GM12875 (cell line): ENCODE measurements at regions not wholly inside any gene's neighbourhood (a gene's known extent, or its start where the extent isn't known, plus 50 kb on each side); places are given as distances from the start of the nearest gene placed in this dataset.

ENCODE experiments used
- H3K4me3 ChIP-seq: one replicate; pipeline ENCODE4 v1.5.1; 2011; ENCODE audit warnings: low read depth, low read length, control low read depth
- CTCF ChIP-seq: IDR thresholded peaks from 2 replicates; pipeline ENCODE4 v1.5.1; 2011; ENCODE audit warnings: low read depth, mild to moderate bottlenecking, control low read depth, inconsistent platforms, low read length, moderate library complexity, borderline replicate concordance; ENCODE audit not compliant: insufficient read depth

GRCh38 chr1:181334724-181335123 is 148.6 kb upstream of the CACNA1E start:
- H3K4me3 ChIP-seq: no peak overlapping the region
- no peak for TF ChIP-seq CTCF

- no peak overlapping the region for H3K4me3 ChIP-seq
- no peak for TF ChIP-seq CTCF
Measured at GRCh38 chr1:181335631-181336030, 147.7 kb upstream of the CACNA1E start.

DNA sequence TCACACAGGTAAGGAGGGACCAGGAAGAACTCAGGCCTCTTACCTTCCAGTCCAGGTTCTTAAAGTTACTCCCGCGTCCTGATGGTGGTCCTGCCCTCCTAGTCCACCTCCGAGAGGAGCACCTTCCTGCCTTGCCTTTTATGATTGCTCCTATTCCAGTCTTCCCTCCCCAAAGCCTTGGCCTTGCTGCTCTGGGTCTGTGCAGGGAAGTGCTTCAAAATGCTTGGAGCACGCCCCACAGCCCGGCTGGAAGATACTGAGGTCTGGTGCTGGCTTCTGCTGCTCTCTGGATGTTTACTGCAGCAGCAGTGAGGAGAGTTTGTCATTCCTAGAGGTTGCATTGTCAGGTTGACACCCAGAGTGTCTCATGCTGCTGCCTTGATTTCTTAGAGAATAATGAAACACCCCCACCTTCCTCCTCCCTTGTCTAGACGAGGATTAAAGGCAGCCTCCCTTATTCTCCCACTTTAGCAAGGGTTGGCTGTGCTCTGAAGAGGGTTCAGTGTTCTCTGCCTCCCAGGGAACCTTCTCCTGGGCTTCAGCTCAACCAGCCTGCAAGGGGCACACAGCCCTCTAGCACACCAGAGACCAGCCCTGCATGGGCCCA is 142.2 kb upstream of the CACNA1E start:
- TF ChIP-seq CTCF: no peak
- H3K4me3 ChIP-seq: no peak overlapping the region

DNA sequence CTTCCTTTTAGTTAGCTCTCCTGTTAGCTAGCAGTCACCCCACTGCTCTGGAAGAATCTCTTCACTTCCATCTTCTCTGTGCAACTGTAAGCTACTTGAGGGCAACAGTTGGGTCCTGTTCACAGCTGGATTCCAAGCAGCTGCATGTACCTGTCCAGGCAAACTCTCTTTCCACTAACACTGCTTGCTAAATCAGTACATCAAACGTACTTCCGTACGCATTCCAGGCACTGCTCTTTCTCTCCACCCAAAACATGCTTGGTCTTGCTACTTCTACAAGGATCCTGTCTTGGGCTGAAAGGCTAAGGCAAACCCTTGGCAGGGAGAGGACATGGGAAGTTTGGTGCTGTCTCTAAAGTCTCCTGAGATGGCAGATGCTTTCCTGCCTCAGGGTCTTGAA is 139.2 kb upstream of the CACNA1E start:
- H3K4me3 ChIP-seq: no peak overlapping the region
- no peak for TF ChIP-seq CTCF

GRCh38 chr1:181345146-181345545 is 138.2 kb upstream of the CACNA1E start:
- no peak for TF ChIP-seq CTCF
- H3K4me3 ChIP-seq: no peak overlapping the region

DNA sequence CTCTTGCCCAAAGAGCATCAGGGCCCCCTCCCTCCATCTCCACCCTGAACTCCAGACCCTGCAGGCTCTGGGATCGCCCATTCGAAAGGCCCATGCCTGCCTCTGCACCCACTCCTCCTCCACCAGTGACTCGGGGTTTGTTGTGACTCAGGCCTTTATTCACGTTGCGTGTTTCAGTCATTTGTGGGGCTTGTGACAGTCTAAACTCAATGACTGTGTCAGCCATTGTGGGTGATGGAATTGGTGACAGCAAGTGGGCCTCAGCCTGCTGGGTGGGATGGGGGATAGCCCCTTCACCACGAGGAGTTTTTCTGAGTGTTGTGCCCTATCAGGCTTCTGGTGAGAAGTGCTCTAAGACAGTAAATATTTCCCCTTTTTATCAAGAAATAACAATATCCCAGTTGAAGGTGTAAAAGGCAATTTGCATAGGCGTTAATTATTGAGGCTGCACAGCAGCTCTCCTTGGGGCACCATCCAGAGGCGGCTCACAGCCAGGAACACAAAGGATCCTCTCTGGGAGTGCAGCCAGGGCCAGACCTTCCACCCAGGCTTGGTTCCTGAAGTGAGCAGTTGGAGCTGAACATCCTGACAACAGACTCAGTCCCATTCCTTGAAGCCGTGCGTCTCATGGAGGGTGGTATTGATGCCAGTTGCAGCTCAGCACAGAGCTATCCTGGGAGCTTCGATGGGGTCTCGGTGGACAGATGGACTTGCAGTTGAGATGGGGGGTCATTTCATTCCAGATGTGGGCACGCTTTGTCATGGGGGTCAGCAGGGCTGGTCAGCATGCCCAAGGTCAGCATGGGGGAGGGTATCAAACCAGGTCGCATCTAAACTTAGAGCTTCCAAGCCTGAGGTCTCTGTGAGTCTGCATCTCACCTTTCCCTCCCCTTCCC is 135.6 kb upstream of the CACNA1E start:
- no peak overlapping the region for H3K4me3 ChIP-seq
- no peak for TF ChIP-seq CTCF

DNA sequence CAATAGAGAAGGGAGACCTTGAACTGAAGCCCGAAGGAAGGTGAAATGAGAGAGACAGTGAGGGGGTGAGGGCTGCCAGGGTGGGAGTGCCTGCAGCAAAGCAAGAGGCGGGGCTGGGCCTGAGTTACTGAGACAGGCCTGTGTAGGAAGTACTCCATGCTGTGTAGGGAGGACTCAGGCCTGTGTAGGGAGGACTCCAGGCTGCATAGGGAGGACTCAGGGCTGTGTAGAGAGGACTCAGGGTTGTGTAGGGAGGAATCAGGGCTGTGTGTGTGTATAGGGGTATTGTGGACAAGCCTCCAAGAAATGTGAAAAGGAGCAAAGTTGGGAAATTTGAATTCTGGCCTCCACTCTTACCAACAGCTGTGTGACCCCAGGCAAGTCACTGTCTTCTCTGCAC is 133.8 kb upstream of the CACNA1E start:
- no peak for TF ChIP-seq CTCF
- H3K4me3 ChIP-seq: no peak overlapping the region
